ENCODE measurements at regions not wholly inside any gene's neighbourhood (a gene's known extent, or its start where the extent isn't known, plus 50 kb on each side); places are given as distances from the start of the nearest gene placed in this dataset.

- TF ChIP-seq, protein P1, sequence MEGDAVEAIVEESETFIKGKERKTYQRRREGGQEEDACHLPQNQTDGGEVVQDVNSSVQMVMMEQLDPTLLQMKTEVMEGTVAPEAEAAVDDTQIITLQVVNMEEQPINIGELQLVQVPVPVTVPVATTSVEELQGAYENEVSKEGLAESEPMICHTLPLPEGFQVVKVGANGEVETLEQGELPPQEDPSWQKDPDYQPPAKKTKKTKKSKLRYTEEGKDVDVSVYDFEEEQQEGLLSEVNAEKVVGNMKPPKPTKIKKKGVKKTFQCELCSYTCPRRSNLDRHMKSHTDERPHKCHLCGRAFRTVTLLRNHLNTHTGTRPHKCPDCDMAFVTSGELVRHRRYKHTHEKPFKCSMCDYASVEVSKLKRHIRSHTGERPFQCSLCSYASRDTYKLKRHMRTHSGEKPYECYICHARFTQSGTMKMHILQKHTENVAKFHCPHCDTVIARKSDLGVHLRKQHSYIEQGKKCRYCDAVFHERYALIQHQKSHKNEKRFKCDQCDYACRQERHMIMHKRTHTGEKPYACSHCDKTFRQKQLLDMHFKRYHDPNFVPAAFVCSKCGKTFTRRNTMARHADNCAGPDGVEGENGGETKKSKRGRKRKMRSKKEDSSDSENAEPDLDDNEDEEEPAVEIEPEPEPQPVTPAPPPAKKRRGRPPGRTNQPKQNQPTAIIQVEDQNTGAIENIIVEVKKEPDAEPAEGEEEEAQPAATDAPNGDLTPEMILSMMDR (IDR thresholded peaks at IDR 0.05), result no peak
- no peak for TF ChIP-seq POLR2A (IDR thresholded peaks at IDR 0.05)
Measured at GRCh38 chr4:158995040-158995439, 107.8 kb upstream of the RAPGEF2 start.
